Fibroblast of peridontal ligament (primary cell): ENCODE measurements at regions not wholly inside any gene's neighbourhood (a gene's known extent, or its start where the extent isn't known, plus 50 kb on each side); places are given as distances from the start of the nearest gene placed in this dataset.
A peak's percentile ranks its signal among the peaks of the same experiment; 100 is the strongest.
"Not testable (repeated sequence)": the region's sequence is repeated elsewhere in the genome, so short reads cannot be mapped to it uniquely, and the experiment has no call there.

Source experiments
- DNase-seq: peaks from one replicate; pipeline ENCODE4 v3.0.0-alpha.2; 2010; ENCODE audit errors: extremely low read depth

GRCh38 chr5:82434696-82435660 is 156.8 kb upstream of the RPS23 start:
- not testable (repeated sequence) for DNase-seq

GRCh38 chr5:82426464-82427154 is 148.5 kb upstream of the RPS23 start:
- DNase-seq, result no peak

- DNase-seq, result no peak
Observed at GRCh38 chr5:82425591-82425990, 147.4 kb upstream of the RPS23 start.

GRCh38 chr5:82424211-82424610 is 146.1 kb upstream of the RPS23 start:
- no peak for DNase-seq

- DNase-seq, result peak; percentile 76
Observed at GRCh38 chr5:82422751-82423181, 144.6 kb upstream of the RPS23 start.

- no peak for DNase-seq
Observed at GRCh38 chr5:82422001-82422740, 144.0 kb upstream of the RPS23 start.

- peak; percentile 90 for DNase-seq
Observed at GRCh38 chr5:82421119-82421518, 143.0 kb upstream of the RPS23 start.

- not testable (repeated sequence) for DNase-seq
Observed at GRCh38 chr5:82420524-82420923, 142.4 kb upstream of the RPS23 start.

- no peak for DNase-seq
Observed at GRCh38 chr5:82419559-82420332, 141.6 kb upstream of the RPS23 start.

GRCh38 chr5:82418608-82418950 is 140.4 kb upstream of the RPS23 start:
- no peak for DNase-seq

- no peak for DNase-seq
Observed at GRCh38 chr5:82417776-82418607, 139.8 kb upstream of the RPS23 start.

- DNase-seq, result no peak
Observed at GRCh38 chr5:82416512-82416911, 138.4 kb upstream of the RPS23 start.

GRCh38 chr5:82414041-82414388 is 135.9 kb upstream of the RPS23 start:
- DNase-seq, result no peak

GRCh38 chr5:82413302-82414040 is 135.3 kb upstream of the RPS23 start:
- peak; percentile 95 for DNase-seq

GRCh38 chr5:82408033-82408432 is 129.9 kb upstream of the RPS23 start:
- no peak for DNase-seq

GRCh38 chr5:82406205-82406773 is 128.1 kb upstream of the RPS23 start:
- peak; percentile 90 for DNase-seq

GRCh38 chr5:82405618-82406204 is 127.6 kb upstream of the RPS23 start:
- DNase-seq, result peak; percentile 100

- DNase-seq, result peak; percentile 73
Observed at GRCh38 chr5:82405161-82405560, 127.0 kb upstream of the RPS23 start.

- DNase-seq, result no peak
Observed at GRCh38 chr5:82404382-82404945, 126.3 kb upstream of the RPS23 start.
